GM21529 (cell line): ENCODE measurements at regions not wholly inside any gene's neighbourhood (a gene's known extent, or its start where the extent isn't known, plus 50 kb on each side); places are given as distances from the start of the nearest gene placed in this dataset.

ENCODE experiments used
- ATAC-seq: cut with Tn5 transposase; IDR thresholded peaks from one replicate; pipeline ENCODE4 v1.9.1; 2021; ENCODE audit not compliant: unreplicated experiment

- ATAC-seq = no peak
Observed at GRCh38 chr3:197353001-197353866, 54.8 kb upstream of the DLG1 start.

DNA sequence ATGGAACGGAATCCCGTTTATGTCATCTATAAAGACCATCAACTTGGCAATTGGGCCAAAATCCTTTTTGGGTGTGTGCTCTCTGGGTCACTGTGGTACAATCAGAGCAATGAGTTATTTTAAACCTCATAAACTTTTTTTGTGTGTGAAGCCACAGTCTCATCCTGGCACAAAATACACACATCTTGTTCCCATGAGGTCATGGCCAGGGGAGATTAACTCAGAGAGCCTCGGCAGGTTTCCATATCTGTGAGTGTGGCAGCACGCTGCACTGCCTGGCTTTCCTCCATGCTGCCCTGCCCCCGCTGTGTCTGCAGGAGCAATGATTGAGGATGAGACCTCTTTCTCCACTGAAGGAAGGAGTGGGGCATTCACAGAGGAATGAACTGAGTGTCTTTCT is 54.0 kb upstream of the DLG1 start:
- no peak for ATAC-seq

- no peak for ATAC-seq
Observed at GRCh38 chr3:197350446-197350845, 52.0 kb upstream of the DLG1 start.

DNA sequence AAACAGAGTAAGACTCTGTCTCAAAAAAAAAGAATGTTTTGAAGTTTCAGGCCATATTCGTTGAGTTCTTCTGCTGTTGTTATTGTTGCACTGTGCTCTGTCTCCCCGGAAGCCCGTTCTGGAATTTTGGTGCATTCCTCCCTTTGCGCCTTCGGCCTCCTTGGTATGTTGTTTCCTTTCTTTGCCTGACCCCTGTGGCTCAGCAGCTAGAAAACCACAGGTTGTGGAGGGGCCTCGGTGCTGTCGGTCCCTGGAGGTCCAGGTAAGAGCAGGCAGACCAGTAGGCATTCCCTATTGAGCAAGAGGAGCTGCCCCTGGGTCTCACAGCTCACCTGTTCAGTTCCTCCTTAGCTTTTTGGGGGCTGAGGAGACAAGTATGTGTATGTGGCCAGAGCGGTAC is 51.0 kb upstream of the DLG1 start:
- ATAC-seq = no peak
